ENCODE measurements at regions not wholly inside any gene's neighbourhood (a gene's known extent, or its start where the extent isn't known, plus 50 kb on each side); places are given as distances from the start of the nearest gene placed in this dataset.

GRCh38 chr6:77055711-77056110, 407.6 kb downstream of the HTR1B start:
- Histone ChIP-seq H4K20me1 (ENCODE audit: insufficient read depth) (no peaks in the 10 kb centered on the region), H3F3A (ENCODE audit: insufficient read depth, low read depth) (no peaks in the 10 kb centered on the region), H3K9me3 (ENCODE audit: insufficient read depth, low read depth) (no peaks in the 10 kb centered on the region), H3K27ac (no peak overlapping the region), H3K4me3 (no peak overlapping the region), H3K4me2 (no peak overlapping the region), H3K4me1 (replicated peaks; ENCODE audit: insufficient read depth) (no peaks in the 10 kb centered on the region), H3K36me3 (ENCODE audit: low read depth) (no peaks in the 10 kb centered on the region), H3K27me3 (ENCODE audit: insufficient read depth, low read depth) (no peaks in the 10 kb centered on the region), H3K9me2 (ENCODE audit: insufficient read depth) (0 out of 2 replicates have a peak, but pooled peaks cover 4% of the 10 kb centered on the region), H3K79me2 (ENCODE audit: low read depth) (no peaks in the 10 kb centered on the region), H2AFZ (no peak overlapping the region)
- TF ChIP-seq CTCF (conservative IDR thresholded peaks at IDR 0.05) = no peak
- no peak for TF ChIP-seq EZH2 (IDR thresholded peaks at IDR 0.05; ENCODE audit: low read depth)
- intact Hi-C loops (cut with micrococcal nuclease; ENCODE audit: unreplicated experiment) = no loop called here
- ChIA-PET POLR2A (ENCODE audit: unreplicated experiment) (no interaction called here), CTCF (no interaction called here)
- no TSS peak for BruUV-seq (replicated peaks)
- DNase-seq = no peak

GRCh38 chr6:77040568-77041195, 422.6 kb downstream of the HTR1B start:
- Histone ChIP-seq H3K36me3 (ENCODE audit: low read depth) (no peaks in the 10 kb centered on the region), H4K20me1 (ENCODE audit: insufficient read depth) (no peaks in the 10 kb centered on the region; the same call in 1 of the 2 replicates), H3K9me2 (ENCODE audit: insufficient read depth) (no peaks in the 10 kb centered on the region), H3F3A (ENCODE audit: insufficient read depth, low read depth) (no peaks in the 10 kb centered on the region), H3K4me2 (no peak overlapping the region), H3K4me3 (no peak overlapping the region), H3K79me2 (ENCODE audit: low read depth) (no peaks in the 10 kb centered on the region), H3K4me1 (replicated peaks; ENCODE audit: insufficient read depth) (no peaks in the 10 kb centered on the region), H3K27ac (no peak overlapping the region), H3K9me3 (ENCODE audit: insufficient read depth, low read depth) (no peaks in the 10 kb centered on the region), H3K27me3 (ENCODE audit: insufficient read depth, low read depth) (no peaks in the 10 kb centered on the region), H2AFZ (no peak overlapping the region)
- ChIA-PET CTCF (no interaction called here), POLR2A (ENCODE audit: unreplicated experiment) (no interaction called here)
- intact Hi-C loops (cut with micrococcal nuclease; ENCODE audit: unreplicated experiment) = no loop called here
- BruUV-seq (replicated peaks) = no TSS peak
- TF ChIP-seq CTCF (conservative IDR thresholded peaks at IDR 0.05) (no peak), EZH2 (IDR thresholded peaks at IDR 0.05; ENCODE audit: low read depth) (no peak)
- no peak for DNase-seq

GRCh38 chr6:77038807-77039206, 424.5 kb downstream of the HTR1B start:
- H3K27me3 ChIP-seq (ENCODE audit: insufficient read depth, low read depth) = no peaks in the 10 kb centered on the region
- CTCF ChIA-PET = interaction anchor here (0.6 kb wide), 1 partner anchor 398 kb away, joined by 3 read pairs; no protein-coding TSS in a partner anchor
- no TSS peak for BruUV-seq (replicated peaks)
- H3K27ac ChIP-seq = no peak overlapping the region
- no peak overlapping the region for H3K4me3 ChIP-seq
- POLR2A ChIA-PET (ENCODE audit: unreplicated experiment) = no interaction called here
- no peak overlapping the region for H2AFZ ChIP-seq
- H3K4me2 ChIP-seq = no peak overlapping the region
- no peaks in the 10 kb centered on the region for H3F3A ChIP-seq (ENCODE audit: insufficient read depth, low read depth)
- no peaks in the 10 kb centered on the region for H3K79me2 ChIP-seq (ENCODE audit: low read depth)
- TF ChIP-seq CTCF (conservative IDR thresholded peaks at IDR 0.05) = no peak
- no peak for TF ChIP-seq EZH2 (IDR thresholded peaks at IDR 0.05; ENCODE audit: low read depth)
- no peaks in the 10 kb centered on the region for H3K9me2 ChIP-seq (ENCODE audit: insufficient read depth)
- intact Hi-C loops (cut with micrococcal nuclease; ENCODE audit: unreplicated experiment) = no loop called here
- H4K20me1 ChIP-seq (ENCODE audit: insufficient read depth) = no peaks in the 10 kb centered on the region; the same call in 1 of the 2 replicates
- DNase-seq = no peak
- H3K36me3 ChIP-seq (ENCODE audit: low read depth) = no peaks in the 10 kb centered on the region
- no peaks in the 10 kb centered on the region for H3K9me3 ChIP-seq (ENCODE audit: insufficient read depth, low read depth)
- no peaks in the 10 kb centered on the region for H3K4me1 ChIP-seq (replicated peaks; ENCODE audit: insufficient read depth)
